ENCODE measurements at regions not wholly inside any gene's neighbourhood (a gene's known extent, or its start where the extent isn't known, plus 50 kb on each side); places are given as distances from the start of the nearest gene placed in this dataset.

DNA sequence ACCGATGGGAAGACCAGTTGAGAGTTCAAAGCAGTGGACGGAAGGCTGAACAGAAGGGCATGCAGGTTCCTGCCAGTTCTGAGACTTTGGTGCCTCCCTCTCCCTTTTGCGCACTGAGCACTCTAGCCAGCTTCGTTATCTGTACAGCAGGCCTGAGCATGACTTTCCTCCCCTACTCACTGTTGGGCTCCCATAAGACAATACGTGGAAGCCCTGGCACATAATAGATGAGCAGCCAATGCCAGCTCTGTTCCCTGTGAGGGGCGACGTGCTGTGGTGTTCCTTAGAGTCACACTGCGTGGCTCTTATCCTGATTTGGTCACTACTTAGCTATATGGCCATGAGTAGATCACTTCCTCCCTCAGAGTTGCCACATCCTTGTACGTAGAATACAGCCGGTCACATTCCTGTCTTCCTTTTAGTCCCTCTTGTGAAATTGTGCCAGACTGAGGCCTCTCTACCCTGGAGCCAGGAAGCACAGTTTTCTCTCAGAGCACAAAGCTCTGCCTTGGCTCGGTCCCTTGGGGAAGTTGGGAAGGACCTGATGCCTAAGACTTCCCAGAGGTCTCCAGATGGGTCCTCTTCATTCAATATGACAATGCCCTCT is 160.4 kb upstream of the MAMLD1 start:
- H3K4me3 ChIP-seq (replicated peaks; ENCODE audit: low read depth, low read length): no peak overlapping the region
- TF ChIP-seq, protein P1, sequence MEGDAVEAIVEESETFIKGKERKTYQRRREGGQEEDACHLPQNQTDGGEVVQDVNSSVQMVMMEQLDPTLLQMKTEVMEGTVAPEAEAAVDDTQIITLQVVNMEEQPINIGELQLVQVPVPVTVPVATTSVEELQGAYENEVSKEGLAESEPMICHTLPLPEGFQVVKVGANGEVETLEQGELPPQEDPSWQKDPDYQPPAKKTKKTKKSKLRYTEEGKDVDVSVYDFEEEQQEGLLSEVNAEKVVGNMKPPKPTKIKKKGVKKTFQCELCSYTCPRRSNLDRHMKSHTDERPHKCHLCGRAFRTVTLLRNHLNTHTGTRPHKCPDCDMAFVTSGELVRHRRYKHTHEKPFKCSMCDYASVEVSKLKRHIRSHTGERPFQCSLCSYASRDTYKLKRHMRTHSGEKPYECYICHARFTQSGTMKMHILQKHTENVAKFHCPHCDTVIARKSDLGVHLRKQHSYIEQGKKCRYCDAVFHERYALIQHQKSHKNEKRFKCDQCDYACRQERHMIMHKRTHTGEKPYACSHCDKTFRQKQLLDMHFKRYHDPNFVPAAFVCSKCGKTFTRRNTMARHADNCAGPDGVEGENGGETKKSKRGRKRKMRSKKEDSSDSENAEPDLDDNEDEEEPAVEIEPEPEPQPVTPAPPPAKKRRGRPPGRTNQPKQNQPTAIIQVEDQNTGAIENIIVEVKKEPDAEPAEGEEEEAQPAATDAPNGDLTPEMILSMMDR (IDR thresholded peaks at IDR 0.05; ENCODE audit: low read length, missing control alignments): no peak
- DNase-seq (ENCODE audit: low read depth): peak; percentile 93

DNA sequence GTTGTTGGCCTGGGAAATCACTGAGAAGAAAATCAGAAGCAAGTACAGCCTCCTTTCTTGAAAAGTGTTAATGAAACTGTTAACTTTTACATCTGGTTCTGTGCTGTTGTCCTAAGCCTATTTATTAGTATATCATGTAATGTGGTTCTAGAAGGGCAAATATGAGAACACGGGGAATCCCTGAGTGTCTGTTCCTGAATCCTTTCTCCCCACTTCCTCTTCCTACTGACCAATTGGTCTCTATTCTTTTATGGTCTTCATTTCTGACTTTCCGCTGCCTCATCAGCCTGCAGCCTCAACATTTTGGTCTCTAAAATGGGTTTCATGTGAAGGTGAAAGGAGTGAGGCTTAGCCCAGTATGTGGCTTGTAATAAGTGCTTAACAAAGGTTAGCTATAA is 159.9 kb upstream of the MAMLD1 start:
- TF ChIP-seq, protein P1 (IDR thresholded peaks at IDR 0.05; ENCODE audit: low read length, missing control alignments): no peak
- no peak overlapping the region for H3K4me3 ChIP-seq (replicated peaks; ENCODE audit: low read depth, low read length)
- no peak for DNase-seq (ENCODE audit: low read depth)

DNA sequence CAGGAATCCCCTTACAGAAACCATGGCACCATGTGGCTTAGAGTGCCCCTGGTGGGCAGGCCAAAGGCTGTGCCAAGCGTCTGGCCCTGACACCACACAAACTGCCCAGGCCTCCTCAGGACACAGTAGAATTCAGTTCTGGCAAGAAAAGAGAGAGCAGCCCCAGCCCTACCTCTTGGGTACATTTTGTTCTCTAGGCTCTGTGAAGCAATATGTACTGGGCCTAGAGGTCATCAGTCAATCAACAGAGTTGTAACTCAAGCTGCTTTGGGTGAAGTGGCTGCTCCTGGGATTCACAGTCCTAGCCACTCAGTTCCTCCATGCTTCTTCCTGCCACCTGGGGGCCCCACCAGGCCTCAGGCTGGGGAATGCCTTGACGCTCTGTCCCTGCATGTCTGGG is 158.1 kb upstream of the MAMLD1 start:
- peak; percentile 40 for DNase-seq (ENCODE audit: low read depth)
- TF ChIP-seq, protein P1 (IDR thresholded peaks at IDR 0.05; ENCODE audit: low read length, missing control alignments): no peak
- H3K4me3 ChIP-seq (replicated peaks; ENCODE audit: low read depth, low read length): no peak overlapping the region

DNA sequence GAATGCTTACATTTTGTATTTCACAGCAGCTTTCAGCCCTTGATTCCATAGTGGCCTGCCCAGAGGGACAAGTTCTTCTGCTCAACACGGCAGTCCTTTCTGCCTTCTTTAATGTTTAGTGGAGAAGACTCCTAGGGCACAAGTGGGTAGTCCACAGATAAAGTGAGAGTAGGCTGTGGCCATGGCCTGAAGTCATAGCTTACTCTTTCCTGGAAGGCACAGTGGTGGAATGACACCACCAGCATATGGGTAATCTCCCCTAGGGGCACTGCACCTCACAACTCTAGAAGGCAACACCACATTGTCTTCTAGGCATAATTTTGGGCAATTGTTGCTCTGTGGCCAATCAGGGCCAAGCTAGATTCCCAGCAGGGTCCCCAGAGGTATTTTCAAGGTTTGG is 155.4 kb upstream of the MAMLD1 start:
- DNase-seq (ENCODE audit: low read depth): no peak
- H3K4me3 ChIP-seq (replicated peaks; ENCODE audit: low read depth, low read length): no peak overlapping the region
- TF ChIP-seq, protein P1 (IDR thresholded peaks at IDR 0.05; ENCODE audit: low read length, missing control alignments): no peak

DNA sequence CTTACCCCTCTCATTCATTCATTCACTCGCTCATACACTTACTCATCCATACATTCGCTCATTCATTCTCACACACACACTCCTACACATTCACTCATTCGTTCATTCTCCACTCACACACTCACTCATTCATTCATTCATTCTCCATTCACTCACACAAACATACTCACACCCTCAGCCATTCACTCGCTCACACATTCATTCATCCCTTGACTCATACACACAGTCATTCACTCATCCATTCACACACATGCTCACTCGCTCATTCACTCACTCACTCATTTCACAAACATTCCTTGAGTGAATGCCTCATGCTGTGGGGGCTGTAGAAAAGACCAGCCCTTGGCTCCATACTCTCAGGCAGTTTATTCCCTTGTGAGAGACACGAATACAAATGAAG is 151.1 kb upstream of the MAMLD1 start:
- TF ChIP-seq, protein P1 (IDR thresholded peaks at IDR 0.05; ENCODE audit: low read length, missing control alignments): no peak
- no peak for DNase-seq (ENCODE audit: low read depth)
- no peak overlapping the region for H3K4me3 ChIP-seq (replicated peaks; ENCODE audit: low read depth, low read length)

DNA sequence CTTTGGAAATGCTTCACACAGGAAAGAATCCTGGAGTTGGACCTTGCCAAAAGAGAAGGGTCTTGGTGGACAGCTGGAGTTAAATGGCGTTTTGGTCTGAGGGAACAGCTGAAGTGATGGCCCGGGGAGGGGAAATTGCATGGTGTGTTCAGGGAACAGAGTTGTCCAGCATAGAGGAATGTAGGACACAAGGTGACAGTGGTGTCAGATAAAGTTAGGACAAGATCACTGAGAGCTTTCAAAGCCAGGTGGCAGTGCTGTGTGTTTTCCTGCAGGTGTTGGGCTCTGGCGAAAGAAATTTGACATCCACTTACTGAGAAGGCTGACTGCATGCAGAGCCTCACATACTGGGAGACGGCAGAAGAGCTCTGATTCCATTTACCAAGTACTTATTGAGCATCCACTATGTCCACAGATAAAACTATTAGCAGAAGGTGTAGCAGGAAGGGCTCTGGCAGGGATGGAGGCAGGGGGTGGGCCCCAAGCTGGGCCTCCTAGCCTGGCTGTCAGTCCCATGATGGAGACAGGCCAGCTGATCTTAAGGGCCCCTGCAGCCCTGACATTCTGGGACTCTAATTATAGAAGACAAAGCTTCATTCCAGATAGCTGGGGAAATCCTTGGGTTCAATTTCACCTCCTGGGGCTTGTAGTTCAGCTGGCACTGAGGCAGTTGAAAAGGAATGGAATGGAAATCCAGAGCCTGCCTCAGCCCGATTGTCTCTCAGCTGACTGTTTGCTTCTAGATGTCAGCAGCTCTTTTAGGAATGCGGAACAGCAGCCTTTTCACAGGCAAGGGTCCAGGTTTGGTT is 150.2 kb upstream of the MAMLD1 start:
- no peak overlapping the region for H3K4me3 ChIP-seq (replicated peaks; ENCODE audit: low read depth, low read length)
- TF ChIP-seq, protein P1 (IDR thresholded peaks at IDR 0.05; ENCODE audit: low read length, missing control alignments): no peak
- DNase-seq (ENCODE audit: low read depth): peak; percentile 57
